GM21786 (cell line): ENCODE measurements at regions not wholly inside any gene's neighbourhood (a gene's known extent, or its start where the extent isn't known, plus 50 kb on each side); places are given as distances from the start of the nearest gene placed in this dataset.
"Not testable (repeated sequence)": the region's sequence is repeated elsewhere in the genome, so short reads cannot be mapped to it uniquely, and the experiment has no call there.

ENCODE experiments used
- ATAC-seq: cut with Tn5 transposase; IDR thresholded peaks from one replicate; pipeline ENCODE4 v1.9.1; 2021; ENCODE audit not compliant: unreplicated experiment

DNA sequence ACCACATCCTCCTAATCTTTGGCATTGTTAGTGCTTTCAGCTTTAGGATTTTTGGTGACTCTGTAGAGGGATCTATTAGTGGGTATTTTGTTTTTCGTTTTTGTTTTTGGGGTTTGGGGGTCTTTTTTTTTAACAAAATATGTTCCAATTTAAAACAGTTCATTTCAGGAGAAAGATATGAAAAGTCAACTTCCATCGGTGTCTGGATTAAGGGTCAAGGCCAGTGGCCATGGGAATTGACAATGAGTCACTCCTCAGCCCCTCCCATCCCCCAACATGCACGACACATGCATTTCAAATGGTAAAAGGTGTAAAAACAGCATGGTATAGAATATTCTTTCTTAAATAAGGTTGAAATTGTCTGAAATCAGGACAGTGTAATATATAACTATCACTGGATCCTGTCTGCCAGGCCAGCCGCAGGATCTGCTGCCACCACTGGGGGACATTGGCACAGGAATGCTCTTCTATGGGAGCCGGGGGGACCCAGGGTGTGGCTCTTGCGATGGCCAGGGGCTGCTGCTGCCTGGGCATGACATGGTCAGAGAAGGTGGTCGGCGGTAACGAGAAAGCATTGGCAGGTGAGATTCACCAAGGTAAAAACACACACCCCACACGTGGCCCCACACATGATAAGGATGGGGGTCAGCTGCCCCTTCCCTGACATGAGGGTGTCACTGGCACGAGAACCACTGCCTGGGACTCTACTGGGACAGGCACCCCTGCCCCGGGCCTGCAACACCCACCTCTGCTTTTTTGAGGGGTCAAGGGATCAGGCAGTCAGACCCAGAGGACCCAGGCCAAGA lies 126.2 kb upstream of the KCTD7 start:
- ATAC-seq = no peak

DNA sequence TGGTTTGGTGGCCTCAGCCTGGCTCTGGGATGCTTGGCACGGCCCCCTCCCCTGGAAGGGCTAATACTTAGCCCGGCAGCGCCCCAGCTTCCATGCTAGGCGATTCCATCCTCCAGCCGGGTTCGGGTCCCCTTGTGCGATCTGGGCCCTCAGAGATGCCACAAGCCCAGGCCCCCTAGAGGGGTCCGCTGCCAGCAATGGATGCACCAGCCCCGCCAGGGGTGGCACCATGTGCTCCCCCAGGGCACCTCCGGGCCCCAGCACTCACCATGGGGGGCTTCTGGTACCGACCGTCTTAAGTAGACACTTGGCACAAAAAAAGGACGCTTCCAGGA lies 125.7 kb upstream of the KCTD7 start:
- no peak for ATAC-seq

DNA sequence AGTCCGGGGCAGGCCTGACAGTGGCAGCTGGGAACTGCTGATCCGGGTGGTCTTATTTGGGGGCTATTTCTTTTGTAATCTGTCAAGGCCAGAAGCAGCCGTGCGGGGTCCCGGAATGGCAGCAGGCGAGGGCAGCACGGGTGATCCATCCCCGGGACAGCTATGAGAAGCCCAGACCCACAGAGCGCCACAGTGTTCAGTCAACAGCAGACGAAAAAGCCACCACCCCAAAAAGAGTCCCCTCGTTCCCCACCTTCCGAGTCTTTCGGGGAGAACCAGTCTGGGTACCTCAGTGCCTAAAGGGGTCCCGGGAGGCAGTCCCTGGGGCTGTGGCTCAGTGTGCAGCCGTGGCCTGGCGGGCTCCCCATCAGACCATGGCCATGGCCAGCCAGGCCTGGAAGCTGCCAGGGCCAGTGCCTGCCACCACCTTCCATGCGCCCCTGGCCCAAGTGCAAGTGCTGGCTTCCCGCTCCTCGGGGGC lies 125.1 kb upstream of the KCTD7 start:
- no peak for ATAC-seq

DNA sequence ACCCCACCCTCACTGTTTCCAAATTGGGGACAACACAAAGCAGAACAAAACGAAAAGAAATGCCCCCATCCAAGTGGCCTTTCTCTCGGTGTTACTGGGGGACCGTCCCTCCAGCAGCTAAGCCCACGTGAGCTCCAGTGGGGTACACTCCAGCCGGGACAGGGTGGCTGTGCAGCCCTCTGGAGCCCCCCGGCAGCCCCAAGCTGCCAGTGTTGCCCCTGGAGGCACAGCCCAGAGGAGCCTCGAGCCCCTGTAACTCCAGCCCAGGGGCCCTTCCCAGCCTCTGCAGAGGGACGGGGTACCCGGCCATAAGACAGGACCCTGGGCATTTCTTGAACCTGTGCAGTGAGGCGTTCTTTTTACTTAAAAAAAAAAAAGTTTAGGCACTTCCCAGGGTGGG lies 124.5 kb upstream of the KCTD7 start:
- ATAC-seq = no peak

DNA sequence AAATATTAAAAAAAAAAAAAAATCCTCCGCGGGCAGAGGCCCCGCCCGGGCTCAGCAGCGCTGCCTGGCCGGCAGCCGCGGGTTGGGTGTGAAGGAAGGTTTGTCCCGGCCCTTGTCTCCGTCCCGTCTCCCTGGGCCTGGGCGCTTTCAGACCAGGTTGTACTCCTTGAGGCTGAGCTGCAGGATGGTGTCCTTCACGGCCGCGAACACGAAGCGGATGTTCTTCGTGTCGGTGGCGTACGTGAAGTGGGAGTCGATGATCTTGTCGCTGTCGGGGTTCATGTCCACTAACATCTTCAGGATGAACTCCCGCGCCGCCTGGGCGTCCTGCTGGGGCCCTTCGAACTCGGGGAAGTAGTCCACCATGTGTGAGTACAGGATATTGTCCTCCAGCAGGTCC lies 123.7 kb upstream of the KCTD7 start:
- no peak for ATAC-seq

DNA sequence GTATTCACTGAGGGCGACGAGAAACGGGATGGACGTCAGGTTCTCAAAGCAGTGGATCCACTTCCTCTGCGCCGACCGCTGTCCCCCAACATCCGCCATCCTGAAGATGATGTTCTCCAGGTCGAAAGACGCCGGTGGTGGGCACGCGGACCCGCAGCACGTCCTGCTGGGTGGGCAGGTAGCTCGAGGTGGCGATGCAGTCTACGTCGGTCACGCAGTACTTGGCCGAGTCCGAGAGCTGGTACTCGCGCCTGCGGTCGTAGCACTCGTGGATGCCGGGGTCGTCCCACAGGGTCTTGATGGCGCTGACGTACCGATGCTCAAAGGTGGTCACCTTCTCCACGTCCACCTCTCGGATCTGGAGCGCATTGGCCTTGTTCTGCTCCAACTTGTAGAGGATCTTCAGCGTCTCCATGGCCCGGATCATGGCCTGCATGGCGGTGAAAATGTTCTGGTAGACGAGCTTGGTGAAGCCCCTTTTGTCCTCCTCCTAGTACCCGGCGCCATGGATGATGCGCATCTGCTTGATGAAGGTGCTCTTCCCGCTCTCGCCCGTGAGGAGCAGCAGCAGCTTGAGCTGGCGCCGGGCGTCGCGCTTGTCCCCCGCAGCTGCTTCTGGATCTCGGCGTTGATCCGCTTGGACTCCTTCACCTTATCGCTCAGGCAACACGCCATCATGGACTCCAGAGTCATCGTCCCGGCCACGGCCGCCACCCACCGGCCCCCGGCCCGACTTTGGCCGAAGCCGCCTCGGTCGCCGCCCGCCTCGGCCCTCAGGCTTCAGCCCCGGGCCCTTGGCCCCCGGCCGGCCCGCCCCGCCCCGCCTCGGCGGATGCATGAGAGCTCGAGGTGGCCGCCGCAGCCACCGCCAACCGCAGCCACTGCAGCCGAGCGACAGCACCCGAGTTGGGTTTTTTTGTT lies 122.9 kb upstream of the KCTD7 start:
- ATAC-seq = no peak

DNA sequence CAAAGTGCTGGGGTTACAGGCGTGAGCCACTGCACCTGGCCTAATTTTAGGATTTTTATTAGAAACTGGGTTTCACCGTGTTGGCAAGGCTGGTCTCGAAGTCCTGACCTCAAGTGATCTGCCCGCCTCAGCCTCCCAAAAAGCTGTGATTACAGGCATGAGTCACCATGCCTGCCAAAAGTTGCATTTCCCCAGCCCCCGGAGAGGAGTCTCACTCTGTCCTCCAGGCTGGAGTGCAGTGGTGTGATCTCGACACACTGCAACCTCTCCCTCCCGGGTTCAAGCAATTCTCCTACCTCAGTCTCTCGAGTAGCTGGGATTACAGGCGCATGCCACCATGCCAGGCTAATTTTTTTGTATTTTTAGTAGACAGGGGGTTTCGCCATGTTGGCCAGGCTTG lies 122.0 kb upstream of the KCTD7 start:
- not testable (repeated sequence) for ATAC-seq

DNA sequence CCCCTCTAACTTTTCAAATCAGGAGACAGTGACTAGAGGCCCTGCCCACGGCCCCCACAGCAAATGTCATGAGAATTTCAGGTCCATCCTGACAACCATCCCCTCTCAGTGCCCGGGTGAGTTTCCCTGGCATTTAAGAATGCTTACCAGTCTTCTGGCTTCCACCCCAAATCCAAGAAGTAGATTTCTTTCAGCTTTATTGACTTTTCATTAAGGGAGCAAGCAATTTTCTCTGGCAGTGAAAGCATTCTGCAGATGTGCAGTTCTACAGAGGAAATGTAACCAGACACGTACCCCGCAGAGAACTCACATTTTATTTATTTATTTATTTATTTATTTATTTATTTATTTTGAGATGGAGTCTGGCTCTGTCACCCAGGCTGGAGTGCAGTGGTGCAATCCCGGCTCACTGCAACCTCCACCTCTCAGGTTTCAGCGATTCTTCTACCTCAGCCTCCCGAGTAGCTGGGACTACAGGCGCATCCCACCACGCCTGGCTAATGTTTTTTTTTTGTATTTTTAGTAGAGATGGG lies 120.9 kb upstream of the KCTD7 start:
- ATAC-seq = no peak

DNA sequence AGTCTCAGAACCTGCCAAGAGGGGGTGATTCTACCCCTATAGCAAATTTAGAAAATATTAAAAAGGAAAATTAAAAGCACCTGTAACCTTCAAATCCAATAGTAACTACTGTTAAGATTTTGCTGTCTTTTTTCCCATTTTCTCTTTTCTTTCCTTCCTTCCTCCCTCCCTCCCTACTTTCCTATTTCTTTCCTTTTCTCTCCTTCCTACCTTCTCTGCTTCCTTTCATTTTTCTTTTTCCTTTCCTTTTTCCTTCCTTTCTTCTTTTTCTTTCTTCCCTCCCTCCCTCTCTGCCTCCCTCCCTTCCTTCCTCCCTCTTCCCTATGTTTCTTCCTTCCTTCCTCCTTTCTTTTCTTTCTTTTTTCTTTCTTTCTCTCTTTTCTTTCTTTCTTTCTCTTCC lies 120.2 kb upstream of the KCTD7 start:
- no peak for ATAC-seq

DNA sequence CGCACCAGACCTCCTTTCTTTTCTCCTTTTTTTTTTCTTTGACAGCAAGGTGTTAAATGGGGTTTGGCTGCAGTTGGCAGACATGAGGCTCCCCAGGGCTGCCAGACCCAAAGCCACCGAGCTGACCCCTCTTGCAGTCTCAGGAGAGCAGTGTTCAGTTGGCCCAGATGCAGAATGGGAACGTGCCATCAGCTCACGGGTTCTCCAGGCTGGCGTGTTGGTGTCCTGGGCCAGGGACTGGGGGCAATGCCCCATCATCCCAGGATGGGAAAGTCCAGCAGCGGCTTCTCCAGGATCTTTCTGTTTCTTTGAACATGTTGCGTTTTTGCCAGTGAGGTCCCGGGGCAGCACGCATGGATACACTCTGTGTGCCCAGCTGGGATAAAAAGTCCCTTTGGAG lies 114.6 kb upstream of the KCTD7 start:
- ATAC-seq = no peak

DNA sequence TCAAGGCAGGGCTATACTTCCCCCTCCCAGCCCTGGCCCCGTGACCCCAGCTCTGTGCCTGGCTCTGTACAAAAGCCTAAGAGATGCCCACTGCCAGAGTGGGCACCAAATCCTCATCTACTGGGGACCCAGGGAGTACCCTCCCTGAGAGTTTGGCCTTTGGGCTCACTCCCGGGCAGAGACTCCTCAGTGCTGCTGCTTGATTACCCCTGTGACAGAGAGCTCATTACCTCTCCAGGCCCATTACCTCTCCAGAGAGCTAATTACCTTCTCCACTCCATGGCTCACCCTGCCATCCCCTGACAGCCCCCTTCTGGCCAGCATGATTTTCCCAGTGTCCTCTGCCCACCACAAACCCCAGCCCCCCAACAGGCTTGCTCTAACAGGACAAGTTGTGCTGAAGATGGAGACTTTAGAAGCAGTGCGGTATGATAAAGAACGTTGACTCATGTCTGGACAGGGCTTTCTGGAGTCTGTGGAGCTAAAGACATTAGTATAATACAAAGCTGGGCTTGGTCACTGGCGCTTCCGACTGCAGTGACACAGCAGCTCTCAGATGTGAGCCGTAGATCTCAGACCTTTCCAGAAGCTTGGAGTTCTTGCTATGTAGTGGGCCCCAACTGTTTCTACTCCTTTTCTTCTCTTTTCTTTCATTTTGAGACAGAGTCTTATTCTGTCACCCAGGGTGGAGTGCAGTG lies 111.3 kb upstream of the KCTD7 start:
- ATAC-seq = no peak

DNA sequence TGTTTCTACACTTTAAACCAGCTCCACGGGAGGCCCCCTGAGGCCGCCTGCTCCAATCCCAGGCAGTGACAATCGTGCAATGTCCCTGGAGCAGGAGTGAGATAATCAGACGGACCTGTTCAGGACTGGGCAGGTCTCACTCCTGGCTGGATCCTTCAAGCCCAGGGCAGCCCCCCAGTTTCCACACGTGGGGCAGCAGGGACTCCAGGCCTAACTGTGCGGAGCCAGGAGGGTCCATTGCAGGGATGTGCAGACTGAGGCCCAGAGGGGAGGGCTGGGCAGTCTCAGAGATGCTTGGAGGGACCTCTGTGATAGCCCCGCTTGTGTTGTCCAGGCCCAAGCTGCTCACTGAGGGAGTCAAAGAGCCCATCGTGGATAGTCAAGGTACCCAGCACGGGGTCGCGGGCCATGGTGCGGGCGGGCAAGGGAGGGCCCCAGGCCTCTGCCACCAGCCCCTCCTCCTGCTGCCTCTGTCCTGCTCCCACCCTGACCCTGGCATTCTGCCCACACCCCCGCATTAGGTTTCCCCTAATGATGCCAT lies 110.5 kb upstream of the KCTD7 start:
- no peak for ATAC-seq

DNA sequence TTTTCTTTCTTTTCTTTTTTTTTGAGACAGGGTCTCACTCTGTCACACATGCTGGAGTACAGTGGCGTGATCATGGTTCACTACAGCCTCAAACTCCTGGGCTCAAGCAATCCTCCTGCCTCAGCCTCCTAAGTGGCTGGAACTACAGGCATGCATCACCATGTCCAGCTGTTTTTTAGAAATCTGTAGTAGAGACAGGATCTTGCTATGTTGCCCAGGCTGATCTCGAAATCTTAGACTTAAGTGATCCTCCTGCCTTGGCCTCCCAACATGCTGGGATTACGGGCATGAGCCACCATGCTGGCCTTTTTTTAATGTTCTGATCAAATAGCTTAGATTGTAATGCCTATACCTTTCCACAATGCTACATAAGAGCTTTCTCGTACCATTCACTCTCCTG lies 107.0 kb upstream of the KCTD7 start:
- no peak for ATAC-seq

DNA sequence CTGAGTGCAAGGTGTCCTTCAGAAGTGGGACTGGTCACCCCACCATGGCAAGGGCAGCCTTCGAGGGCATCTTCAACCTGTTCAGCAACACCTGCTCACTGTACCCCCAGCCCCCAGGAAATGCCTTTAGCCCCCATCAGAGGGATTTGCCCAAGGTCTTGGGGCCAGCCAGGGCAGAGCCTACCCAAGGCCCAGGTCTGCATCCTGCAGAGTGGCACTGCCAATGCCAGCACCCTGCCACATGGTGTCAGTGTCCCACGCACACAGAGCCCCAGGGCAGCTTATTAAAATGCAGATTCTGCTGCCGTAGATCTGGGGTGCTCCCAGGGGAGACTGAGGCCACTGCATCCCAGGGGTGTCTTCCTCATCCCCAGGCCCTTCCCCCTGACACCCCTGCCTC lies 106.2 kb upstream of the KCTD7 start:
- peak; percentile 48 for ATAC-seq

DNA sequence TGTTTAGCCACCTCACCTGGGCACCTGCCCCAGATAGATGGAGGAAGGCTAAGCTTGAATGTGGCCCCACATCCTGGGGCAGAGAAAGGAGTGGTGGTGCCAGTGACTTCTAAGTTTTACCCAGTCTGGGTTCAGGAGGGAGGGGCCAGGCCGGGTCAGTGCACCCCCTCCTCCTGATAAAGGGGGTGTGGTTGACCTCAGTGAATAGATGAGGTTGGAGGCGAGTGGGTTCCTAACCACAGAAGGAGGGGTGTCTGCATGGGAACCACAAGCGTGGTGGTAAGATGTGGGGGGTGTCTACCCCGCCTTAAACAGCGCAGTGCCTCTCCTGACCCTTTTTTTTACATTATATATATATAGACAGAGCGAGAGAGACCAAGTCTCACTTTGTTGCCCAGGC lies 105.3 kb upstream of the KCTD7 start:
- ATAC-seq = no peak

DNA sequence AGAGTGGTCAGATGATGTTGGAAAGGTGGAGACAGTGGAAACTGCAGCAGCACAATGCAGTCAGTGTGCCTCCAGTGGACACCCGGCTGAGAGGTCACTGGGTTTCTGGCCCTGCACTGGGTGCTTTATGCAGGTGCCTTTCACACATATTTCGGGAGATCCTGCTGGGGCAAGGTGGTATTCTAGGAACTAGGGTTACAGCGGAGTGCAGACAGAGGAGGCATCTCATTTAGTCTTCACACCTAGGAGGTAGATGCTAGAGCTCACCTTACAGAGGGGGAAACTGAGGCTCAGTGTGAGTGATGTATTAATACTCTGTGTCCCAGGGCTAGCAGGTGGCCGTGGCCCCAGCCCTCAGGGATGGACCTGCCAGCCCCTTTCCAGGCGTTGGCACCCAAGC lies 103.9 kb upstream of the KCTD7 start:
- no peak for ATAC-seq

DNA sequence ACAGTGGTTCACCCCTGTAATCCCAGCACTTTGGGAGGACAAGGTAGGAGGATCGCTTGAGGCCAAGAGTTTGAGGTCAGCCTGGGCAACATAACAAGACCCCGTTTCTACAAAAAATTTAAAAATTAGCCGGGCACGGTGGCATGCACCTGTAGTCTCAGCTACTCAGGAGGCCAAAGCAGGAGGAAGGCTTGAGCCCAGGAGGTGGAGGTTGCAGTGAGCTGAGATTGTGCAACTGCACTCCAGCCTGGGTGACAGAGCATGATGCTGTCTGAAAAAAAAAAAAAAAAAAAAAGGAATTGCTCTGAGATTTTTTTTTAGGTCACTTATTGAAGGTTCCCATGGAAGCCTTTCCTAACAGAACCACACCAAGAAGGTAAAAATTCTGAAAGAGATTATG lies 101.9 kb upstream of the KCTD7 start:
- ATAC-seq = not testable (repeated sequence)

DNA sequence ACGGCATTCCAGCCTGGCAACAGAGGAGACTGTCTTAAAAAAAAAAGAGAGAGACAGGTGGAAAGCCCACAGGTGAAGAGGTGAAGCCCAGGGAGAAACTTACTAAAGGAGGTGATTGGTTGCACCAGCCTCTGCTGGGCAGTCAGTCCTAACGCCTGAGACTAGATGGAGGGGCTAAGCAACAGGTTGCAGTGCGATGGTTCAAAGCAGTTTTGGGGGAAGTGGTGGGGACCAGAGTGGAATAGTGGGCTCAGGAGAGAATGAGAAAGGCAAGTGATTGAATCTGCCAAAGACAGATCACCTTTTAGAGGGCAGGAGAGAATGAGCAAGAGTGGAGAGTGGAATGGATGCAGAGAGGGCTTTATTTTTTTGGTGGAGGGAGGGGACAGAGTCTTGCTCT lies 100.0 kb upstream of the KCTD7 start:
- ATAC-seq = no peak

DNA sequence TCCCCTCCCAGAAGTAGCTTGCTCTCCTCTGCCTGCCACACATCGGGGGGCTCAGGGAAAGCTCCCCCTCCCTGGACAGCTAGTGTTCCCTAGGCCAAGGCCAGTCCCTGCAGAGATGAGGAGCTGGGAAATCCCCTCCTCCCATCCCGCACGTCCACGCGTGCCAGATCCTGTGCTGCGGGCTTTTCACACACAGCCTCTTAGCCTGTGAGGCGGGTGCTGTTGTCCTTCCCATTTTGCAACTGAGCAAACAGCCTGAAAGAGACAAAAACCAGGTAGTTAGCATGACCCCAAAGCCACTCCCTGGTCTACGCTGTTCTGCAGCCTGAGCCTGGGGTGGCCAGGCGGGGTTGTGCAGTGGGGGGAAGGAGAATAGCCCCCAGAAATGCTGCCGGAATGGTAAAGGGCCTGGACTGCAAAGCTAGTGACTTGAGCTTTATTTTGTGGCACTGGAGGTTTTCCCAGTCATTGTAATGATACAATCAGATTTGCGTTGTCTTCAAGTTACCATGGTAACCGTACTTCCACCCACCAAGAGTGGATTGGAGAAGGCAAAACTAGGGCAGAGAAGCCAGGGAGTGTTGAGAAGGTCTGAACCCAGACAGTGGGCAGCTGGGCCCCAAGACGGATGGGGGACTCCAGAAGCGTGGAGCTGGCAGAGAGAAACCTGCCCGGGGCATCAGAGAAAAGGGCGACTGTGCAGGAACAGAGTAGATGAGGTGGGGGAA lies 98.6 kb upstream of the KCTD7 start:
- no peak for ATAC-seq
